Right lung (tissue), 2 donors: ENCODE measurements at regions not wholly inside any gene's neighbourhood (a gene's known extent, or its start where the extent isn't known, plus 50 kb on each side); places are given as distances from the start of the nearest gene placed in this dataset.

Experiments used
- DNase-seq, 2 donors: peaks; one replicate each; pipeline ENCODE4 v3.0.0-alpha.2; 2013

DNA sequence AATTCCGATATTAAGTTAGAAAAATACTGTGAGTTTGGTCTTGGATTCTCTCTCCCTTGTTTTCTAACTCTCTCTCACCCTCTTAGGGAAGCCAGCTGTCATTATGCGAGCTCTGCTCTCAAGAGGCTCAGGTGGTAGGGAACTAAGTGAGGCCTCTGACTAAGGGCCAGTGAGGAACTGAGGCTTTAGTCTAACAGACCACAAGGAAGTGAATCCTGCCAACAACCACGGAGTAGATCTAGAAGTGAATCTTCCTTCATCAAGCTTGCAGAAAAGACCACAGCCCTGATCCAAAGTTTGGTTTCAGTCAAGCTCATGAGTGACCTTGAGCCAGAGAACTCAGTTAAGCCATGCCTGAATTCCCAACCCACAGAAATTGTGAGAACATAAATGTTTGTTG is 180.1 kb upstream of the PRMT6 start:
- no peak for DNase-seq

DNA sequence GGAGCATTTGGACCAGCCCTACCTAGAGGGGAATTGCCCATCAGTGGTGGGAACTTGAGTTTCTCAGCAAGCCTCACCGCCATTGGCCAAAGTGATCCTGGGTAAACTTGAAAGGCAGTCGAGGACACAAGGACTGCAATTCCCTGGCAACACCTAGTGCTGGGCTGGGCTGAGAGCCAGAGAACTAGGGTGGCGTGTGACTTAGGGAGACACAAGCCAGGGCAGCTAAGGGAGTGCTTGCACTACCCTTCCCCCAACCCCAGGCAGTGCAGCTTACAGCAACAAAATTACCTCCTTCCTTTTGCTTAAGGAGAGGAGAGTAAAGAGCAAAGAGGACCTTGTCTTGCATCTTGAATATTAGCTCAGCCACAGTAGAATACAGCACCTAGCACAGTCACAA is 176.9 kb upstream of the PRMT6 start:
- DNase-seq = no peak

DNA sequence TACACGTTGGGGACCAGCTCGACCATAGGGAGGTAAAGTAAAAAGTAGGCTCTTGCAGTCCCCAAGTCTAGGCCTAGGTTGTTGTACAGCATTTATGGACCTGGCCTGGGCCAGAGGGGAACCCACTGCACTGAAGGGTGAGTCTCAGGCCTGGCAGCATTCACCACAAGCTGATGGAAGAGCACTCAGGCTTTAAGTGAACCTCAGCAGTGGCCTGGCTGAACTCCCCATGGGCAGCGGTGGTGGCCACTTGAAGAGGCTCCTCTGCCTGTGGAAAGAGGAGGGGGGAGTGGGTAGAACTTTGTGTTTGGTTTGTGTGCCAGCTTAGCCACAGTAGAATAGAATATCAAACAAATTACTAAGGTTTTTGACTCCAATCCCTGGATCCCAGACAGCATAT is 176.2 kb upstream of the PRMT6 start:
- no peak for DNase-seq

DNA sequence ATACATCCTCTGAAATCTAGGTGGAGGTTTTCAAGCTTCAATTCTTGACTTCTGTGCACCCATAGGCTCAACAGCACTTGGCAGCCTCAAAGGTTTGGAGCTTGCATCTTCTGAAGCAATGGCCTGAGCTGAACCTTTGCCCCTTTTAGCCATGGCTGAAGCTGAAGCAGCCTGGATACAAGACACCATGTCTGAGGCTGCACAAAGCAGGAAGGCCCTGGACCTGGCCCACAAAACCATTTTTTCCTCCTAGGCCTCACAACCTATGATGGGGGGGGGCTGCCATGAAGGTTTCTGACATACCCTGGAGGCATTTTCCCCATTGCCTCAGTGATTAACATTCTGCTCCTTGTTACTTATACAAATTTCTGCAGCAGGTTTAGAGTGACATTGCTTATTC is 173.3 kb upstream of the PRMT6 start:
- DNase-seq = no peak

DNA sequence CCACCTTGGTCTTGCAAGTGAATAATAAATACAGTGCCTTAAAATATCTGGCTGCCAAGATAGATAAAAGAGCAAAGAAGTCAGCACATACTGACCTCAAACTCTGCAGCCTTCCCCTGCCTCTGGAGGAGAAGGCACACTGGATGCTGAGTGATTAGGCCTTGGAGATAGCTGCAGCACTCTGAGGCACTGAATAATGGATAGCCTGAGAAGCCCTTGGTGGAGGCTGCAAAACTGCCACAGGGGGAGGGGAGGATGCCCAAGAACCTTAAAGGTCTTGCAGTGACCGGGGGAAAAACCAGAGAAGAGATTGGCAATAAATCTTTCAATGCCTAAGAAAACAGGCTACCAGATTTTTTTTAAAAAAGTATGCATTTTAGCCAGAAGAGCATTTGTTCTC is 167.4 kb upstream of the PRMT6 start:
- DNase-seq = no peak

DNA sequence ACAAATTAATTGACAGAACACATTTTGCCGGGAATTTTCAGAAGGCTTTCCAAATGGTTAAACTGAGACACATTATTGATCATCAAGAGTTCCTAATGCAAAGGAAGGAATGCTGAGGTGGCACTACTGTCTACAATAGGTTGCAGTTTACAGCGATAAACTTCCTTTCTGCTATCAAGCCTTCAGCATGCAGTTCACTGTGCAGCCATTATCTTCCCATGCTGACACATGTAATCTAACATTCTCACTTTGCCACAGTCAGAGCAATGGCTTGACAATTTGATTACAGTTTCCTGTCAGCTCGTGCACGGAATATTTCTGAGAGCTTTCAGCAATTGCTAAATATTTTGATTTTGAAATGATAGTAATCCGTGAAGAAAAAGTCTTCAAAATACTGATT is 166.9 kb upstream of the PRMT6 start:
- DNase-seq = peak in 1 of 2 donors; percentile 21

DNA sequence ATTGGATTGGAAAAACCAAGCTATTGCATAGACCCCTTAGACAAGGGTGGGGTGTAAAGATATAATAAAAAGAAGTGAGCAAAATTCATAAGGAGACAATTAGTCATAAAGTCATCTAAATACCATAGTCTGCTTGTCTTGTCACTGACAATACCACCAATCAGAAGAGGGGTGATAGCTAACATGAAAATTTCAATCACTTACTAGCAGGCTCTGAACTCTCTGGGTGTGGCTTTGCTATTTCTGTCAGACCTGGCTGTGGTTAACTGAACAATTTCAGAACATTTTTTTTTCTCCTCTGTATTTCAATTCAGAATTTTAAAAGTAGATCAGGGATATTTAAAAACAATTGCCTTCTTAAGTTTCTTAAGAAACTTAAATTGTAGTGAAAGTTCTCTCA is 158.5 kb upstream of the PRMT6 start:
- DNase-seq = no peak

DNA sequence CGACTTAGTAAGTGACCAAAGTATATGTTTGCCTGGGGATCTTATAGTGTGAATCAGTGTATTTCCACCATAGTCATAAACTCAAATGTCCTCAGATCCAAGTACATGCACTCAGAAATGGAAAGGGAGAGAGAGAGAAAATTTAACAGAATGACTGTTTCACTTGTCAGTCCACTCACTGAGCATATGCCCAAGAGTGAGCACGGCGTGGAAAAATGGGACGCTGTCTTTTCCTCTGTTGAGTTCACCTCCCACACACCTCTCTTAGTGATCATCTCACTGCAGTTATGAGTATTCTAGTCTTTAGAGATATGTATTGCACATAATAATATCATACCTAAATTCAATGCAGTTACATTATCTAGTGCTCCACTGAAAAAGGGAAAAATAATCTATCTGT is 156.8 kb upstream of the PRMT6 start:
- DNase-seq = no peak

DNA sequence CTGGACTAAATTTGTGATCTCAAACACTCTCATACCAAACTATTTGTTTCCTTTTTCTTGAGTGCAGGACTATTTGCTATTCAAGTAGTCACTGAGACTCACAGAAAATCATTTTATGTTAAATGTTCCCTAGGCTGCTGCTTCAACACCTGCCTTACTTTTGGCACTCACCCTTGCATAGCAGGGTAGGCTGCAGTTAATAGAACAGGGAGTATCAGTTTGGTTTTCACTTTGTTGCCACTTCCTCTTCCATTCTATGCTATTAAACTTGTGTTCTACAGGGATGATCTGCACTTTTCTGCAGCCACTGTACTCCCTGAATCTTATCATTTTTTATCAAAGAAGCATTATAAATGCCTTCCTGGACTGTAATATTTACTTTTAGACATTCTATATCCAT is 148.7 kb upstream of the PRMT6 start:
- no peak for DNase-seq

DNA sequence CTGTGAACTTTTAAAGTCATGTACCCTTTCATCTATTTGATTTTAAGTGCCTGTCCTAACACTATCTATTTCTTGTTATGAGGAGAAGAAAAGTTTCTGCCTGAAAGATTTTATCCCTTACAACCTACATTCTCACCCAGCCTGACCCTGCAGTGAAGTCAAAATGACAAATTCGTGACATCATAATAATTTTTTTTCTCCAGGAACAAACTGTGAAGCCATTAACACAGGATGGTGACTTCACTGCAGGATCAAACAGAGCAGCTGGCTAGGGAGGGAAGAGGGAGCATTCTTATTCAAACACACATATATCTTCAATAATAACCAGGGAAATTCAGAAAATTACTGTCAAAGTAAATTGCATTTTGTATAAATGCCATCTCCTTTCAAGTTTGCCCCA is 147.8 kb upstream of the PRMT6 start:
- no peak for DNase-seq

DNA sequence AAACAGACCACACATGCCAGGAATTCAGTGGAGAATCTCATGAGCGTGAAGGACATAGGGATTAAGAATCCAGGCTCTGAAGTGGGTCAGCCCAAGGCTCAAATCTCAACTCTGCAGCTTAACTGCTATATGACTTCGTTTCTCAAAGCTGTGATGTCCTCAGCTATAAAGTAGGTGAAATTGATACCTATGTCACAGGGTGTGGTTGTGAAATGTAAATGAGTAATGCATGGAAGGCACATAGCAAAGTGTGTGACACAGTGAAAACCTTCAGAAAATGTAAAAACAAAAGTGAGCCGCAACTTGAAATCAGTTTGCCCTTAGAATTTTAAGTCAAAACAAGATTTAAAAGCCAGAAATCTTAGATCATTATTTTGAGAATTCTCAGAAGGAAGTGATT is 145.7 kb upstream of the PRMT6 start:
- no peak for DNase-seq

DNA sequence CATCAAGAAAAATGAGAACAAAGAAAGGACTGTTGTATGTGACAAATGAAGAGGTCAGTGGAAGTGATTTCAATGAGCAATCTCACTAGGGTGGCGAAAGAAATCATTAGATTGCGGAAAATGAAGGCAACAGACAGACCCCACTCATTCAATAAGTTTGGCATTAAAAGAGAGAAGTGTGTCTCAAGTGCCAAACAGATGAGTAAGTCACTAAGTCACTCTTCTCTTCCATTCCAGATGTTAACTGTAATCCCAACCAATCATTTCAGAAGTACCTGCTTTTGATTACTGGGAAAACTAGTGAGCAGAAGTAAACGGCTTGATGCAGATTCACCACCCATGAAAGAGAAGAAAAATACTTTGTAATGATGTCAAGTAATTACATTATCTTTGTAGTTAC is 144.3 kb upstream of the PRMT6 start:
- DNase-seq = no peak

DNA sequence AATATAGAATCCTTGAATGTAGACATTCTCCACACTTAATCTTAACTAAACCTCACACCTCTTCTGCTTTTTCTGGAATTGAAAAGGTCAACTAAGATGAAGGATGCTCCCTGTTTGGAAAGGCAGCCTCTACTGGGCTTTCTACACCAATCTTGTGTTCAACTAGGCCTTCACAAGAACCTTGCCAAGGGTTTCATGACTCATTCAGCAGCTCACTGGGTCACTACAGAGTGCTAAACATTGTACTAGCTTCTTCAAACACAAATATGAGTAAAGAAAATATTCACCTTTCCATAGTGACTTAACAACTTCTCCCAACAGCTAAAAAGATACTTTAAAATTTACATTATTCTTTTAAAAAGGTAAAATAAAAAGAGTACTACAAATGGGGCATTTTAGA is 135.3 kb upstream of the PRMT6 start:
- no peak for DNase-seq

DNA sequence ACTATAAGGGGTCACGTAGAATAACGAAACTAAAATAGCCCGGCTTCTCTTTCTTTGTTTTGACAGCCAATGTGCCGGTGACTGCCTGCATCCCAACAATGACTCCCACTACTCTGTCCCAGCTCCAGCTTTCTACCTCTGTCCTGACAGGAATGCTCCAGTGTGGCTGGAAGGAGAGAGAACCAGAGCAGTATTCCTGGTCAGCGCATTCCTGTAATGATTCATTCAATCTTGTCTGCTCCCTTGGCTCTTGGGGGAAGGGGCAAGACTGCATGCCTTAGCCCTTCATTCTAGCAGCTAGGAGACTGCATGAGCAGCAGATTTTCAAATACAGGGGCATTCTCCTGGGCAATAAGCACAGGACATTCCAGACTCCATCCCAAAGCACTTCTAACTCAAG is 132.1 kb upstream of the PRMT6 start:
- no peak for DNase-seq

DNA sequence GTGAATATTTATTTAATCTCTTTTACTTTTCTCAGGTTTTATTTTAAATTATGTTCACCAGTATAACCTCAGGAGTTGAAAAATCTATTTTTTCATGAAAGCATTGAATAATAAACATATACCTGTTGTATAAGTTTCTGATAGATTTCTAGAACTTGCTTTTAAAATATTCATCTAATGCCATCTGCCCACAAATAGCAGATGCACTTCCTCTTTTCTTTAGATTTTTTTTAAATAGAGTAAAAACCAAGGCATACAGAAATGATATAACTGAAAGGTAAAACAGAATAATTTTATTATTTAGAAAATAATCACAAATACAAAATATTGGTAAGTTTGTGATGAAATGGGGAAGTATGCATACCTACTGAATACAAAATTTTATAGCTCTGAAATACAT is 130.7 kb upstream of the PRMT6 start:
- DNase-seq = no peak

DNA sequence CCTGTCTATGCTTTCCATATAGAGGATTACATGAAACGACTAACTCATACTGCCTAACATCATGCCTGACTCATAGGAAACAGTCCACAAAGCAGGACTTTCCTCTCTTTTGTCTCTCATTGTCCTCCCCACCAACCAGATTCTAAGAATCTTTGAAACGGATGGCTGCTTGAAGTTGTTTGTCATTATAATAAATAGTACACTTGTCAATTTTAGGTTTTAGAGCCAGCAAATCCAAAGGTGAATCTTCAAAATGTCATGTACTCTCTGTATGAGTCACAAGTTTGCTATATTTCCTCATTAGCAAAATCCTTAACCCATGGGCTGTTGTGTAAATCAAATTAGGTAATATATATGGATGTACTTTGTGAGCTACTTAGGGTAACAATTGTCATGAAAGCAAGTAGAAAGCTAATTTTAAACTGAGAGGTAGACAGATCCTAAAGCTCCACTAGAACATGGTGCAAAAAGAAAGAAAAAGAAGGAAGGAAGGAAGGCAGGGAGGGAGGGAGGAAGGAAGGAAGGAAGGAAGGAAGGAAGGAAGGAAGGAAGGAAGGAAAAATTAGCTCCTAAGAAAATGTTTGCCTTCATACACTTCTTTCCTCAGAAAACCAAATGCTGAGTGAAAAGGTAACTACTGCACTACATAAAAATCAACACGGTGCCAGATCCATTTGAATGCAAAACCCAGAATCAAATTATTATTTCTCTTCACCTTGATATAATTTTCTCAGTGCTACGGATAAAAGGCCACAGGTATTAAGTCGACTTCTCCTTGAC is 129.5 kb upstream of the PRMT6 start:
- no peak for DNase-seq

DNA sequence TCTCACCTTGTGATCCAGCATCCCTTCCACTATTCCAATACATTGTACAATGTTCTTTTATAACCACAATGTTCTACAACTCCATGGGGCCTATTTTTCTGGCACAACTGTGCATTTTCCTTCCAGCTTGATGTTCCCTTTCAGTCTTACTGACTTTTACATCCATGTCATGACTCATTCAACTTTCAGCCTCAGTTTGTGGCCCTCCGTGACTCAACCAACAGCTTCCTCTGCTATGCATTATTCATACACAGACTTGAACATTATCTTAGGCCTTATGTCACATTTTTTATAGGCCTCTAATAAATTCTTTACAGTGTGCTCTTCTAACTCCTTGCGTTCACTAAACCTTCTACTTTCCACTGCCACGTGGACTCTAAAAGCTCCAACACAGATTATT is 119.4 kb upstream of the PRMT6 start:
- no peak for DNase-seq

DNA sequence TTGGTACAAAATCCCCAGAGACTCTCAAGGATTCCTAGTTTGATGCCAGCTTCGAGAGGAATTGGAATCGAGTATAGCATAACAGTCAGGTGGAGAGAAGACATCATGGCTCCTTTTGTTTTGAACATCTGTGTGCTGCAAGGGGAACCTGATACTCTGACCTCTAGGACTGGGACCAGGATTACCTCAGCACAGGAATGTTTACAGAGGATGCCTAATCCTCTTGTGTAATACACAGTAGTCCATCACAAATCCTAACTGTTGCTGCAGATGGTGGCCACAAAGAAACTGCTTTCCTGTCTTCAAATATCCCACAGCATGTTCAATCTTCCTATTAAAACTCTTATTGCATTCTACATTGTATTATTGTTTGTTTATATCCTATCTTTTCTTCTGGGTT is 111.8 kb upstream of the PRMT6 start:
- no peak for DNase-seq

DNA sequence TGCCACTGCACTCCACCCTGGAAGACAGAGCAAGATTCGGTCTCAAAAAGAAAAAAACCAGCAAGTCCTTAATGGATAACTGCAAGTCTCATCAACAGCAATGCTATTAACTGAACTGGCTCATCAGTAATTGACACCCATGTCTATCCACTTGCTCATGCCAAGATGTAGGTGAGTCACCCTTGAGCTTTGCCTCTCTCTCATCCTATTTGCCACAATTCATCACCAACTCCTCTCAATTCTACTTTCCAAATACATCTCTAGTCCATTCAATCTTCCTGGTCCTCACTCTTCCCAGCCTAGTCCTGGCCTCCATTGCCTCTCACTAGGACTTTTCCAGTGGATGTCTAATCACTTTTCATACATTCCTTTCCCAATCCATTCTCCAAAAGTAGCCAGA is 103.7 kb upstream of the PRMT6 start:
- DNase-seq = no peak

DNA sequence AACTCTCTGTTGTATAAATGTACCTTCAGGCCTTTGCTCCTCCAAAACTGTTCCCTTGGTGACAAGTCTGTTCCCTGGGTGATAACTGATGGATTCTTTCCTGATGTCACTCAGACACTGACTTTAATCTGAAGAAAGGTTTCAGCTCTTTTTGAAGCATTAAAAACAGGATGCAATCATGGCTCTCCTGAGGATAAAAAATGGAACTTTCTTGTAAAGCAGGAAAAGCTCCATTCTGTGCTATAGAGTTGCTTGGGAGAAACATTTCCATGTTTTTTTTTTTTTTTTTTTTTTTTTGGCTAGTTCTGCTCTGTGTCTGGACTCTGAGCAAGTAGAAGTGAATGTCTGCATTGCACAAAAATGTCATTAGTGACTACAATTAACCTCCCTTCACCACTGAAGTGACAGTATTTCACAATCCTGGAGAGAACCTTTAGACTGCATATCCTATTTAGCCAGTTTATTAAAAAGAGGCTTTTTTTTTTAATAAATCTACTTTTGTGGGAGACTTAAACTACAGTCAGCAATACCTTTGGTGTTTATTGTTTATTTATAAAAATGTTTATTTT is 101.7 kb upstream of the PRMT6 start:
- DNase-seq = no peak

DNA sequence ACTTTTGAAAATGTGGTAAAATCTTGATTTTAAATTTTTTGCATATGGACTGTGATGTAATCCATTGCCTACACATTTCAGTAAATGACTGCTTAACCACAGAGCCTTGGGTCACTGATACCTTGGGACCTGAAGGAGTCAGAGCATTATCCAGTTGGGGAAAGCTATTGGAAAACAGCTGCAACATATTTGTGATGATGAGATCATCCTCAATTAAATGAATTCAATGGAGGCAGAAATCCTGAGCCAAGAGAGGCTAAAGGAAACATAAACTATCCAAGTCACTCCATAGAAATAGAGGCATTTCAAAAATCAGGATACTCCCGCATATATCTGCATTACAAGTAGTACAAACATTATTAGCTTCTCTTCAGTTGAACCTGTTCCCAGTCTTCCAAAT is 99.8 kb upstream of the PRMT6 start:
- no peak for DNase-seq

DNA sequence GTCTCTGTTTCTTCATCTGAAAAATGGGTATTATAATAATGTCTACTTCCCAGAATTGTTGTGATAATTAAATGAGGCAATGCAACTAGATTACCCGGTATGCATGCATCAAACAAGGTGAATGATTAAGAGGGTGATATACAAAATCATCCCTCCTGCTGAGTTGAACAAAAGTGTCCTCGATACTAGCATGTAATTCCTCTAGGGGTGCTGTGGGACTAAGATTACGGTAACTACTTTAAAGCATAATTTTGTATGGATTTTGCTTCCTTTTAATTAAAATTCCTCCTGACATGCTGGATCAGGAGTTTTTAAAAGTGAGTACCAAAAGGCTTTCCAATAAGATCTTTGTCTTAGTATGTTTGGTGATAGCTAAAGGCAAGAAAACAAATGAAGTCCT is 98.7 kb upstream of the PRMT6 start:
- DNase-seq = no peak

DNA sequence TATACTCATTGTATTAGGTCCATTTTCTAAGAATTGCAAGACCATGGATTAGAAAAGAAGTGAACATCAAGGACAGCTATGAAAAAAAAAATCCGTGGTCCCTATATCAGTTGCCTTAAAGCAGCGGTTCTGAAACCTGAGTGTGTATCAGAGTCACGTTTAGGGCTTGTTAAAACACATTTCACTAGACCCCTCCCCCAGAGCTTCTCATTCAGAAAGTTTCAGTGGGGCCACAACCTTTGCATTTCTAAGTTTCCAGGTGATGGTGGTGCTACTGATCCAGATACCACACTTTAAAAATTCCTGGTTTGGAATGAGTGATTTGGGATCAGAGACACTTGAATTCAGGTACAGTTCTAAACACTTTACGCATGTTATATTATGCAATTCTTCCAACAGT is 96.1 kb upstream of the PRMT6 start:
- DNase-seq = no peak

DNA sequence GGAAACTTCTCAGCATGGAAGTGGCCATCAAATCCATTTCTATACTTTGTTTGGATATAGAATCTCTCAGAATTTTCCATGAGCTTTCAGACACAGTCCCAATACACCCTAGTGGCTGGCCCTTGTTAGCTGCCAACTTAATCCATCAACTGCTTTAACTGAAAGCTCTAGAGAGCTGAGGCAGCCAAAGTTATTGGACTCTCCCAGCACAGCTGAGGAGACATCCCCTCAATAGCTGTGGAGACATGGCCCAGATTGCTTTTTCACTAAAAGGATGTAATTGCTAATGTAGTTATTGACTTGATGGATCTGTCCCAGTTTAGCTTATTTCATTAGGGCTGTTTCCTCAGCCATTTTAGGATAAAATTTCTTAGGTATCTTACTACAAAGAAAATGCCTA is 94.8 kb upstream of the PRMT6 start:
- DNase-seq = no peak
